Stomach (tissue), 4 donors: ENCODE measurements at regions not wholly inside any gene's neighbourhood (a gene's known extent, or its start where the extent isn't known, plus 50 kb on each side); places are given as distances from the start of the nearest gene placed in this dataset.

Source experiments
- EP300 ChIP-seq: sonication (generic); formaldehyde crosslinking; IDR thresholded peaks from one replicate; pipeline ENCODE4 v1.6.1; 2017; ENCODE audit warnings: antibody characterized with exemption
- POLR2A ChIP-seq, 4 donors: fragments of 450-650 bp; IDR thresholded peaks; one replicate each; pipeline ENCODE4 v1.6.1; 2016; ENCODE audit warnings: antibody characterized with exemption in 4 of 4, control low read depth in 2 of 4, mild to moderate bottlenecking in 1 of 4, moderate library complexity in 1 of 4
- TF ChIP-seq, protein P1 (sequence below), 7 experiments: fragments of 450-650 bp in 4 of 7; fragments of 200-600 bp in 3 of 7; sonication (generic) in 3 of 7; IDR thresholded peaks; one replicate each; pipeline ENCODE4 v1.5.1; 2016 to 2019; ENCODE audit warnings: antibody characterized with exemption in 7 of 7, control low read depth in 2 of 7, mild to moderate bottlenecking in 1 of 7

DNA sequence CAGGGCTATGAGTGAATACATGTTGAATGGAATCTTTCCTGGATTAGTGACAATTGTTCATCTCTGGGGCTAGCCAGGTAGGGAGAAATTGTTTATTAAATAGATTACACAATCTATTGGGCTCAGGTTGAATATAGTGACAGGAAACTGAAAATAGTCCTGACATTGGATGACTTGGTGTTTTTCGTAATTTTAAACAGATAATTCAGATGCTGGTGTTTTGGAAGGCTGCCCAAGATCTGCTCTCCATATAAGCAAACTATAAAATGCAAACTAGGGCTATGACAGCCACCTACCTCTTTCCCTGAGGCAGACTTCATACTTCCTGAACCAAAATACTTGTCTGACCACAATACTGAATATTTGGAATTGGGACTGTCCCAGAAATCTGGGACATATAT lies 99.1 kb downstream of the ENC1 start:
- TF ChIP-seq, protein P1, sequence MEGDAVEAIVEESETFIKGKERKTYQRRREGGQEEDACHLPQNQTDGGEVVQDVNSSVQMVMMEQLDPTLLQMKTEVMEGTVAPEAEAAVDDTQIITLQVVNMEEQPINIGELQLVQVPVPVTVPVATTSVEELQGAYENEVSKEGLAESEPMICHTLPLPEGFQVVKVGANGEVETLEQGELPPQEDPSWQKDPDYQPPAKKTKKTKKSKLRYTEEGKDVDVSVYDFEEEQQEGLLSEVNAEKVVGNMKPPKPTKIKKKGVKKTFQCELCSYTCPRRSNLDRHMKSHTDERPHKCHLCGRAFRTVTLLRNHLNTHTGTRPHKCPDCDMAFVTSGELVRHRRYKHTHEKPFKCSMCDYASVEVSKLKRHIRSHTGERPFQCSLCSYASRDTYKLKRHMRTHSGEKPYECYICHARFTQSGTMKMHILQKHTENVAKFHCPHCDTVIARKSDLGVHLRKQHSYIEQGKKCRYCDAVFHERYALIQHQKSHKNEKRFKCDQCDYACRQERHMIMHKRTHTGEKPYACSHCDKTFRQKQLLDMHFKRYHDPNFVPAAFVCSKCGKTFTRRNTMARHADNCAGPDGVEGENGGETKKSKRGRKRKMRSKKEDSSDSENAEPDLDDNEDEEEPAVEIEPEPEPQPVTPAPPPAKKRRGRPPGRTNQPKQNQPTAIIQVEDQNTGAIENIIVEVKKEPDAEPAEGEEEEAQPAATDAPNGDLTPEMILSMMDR (IDR thresholded peaks at IDR 0.05): no peak
- TF ChIP-seq EP300 (no peak), POLR2A (IDR thresholded peaks at IDR 0.05) (no peak)
